GM21515 (cell line): ENCODE measurements at regions not wholly inside any gene's neighbourhood (a gene's known extent, or its start where the extent isn't known, plus 50 kb on each side); places are given as distances from the start of the nearest gene placed in this dataset.
"Not testable (repeated sequence)": the region's sequence is repeated elsewhere in the genome, so short reads cannot be mapped to it uniquely, and the experiment has no call there.

Experiments used
- ATAC-seq: cut with Tn5 transposase; IDR thresholded peaks from one replicate; pipeline ENCODE4 v1.9.1; 2021; ENCODE audit not compliant: unreplicated experiment

GRCh38 chr12:94862421-94862820 lies 141.1 kb downstream of the NDUFA12 start:
- ATAC-seq = no peak

- no peak for ATAC-seq
Observed at GRCh38 chr12:94856324-94856723, 147.2 kb downstream of the NDUFA12 start.

- ATAC-seq = no peak
Observed at GRCh38 chr12:94855853-94856252, 147.6 kb downstream of the NDUFA12 start.

GRCh38 chr12:94851396-94852028 lies 152.0 kb downstream of the NDUFA12 start:
- ATAC-seq = no peak

GRCh38 chr12:94849411-94849976 lies 154.0 kb downstream of the NDUFA12 start:
- ATAC-seq = no peak

- no peak for ATAC-seq
Observed at GRCh38 chr12:94848966-94849365, 154.5 kb downstream of the NDUFA12 start.

GRCh38 chr12:94845110-94845509 lies 158.4 kb downstream of the NDUFA12 start:
- ATAC-seq = no peak

- no peak for ATAC-seq
Observed at GRCh38 chr12:94844452-94844851, 159.0 kb downstream of the NDUFA12 start.

- ATAC-seq = no peak
Observed at GRCh38 chr12:94841904-94842610, 161.4 kb downstream of the NDUFA12 start.

GRCh38 chr12:94841177-94841576 lies 162.3 kb downstream of the NDUFA12 start:
- ATAC-seq = no peak

- peak; percentile 78 for ATAC-seq
Observed at GRCh38 chr12:94839347-94839746, 164.2 kb downstream of the NDUFA12 start.

GRCh38 chr12:94836952-94837670 lies 166.4 kb downstream of the NDUFA12 start:
- not testable (repeated sequence) for ATAC-seq

GRCh38 chr12:94834036-94834625 lies 169.4 kb downstream of the NDUFA12 start:
- no peak for ATAC-seq

- ATAC-seq = no peak
Observed at GRCh38 chr12:94832780-94833681, 170.5 kb downstream of the NDUFA12 start.

GRCh38 chr12:94832105-94832504 lies 171.4 kb downstream of the NDUFA12 start:
- no peak for ATAC-seq

GRCh38 chr12:94831081-94831751 lies 172.3 kb downstream of the NDUFA12 start:
- ATAC-seq = peak; percentile 92

GRCh38 chr12:94829552-94829951 lies 173.9 kb downstream of the NDUFA12 start:
- ATAC-seq = no peak

GRCh38 chr12:94819011-94819410 lies 168.7 kb upstream of the TMCC3 start:
- ATAC-seq = no peak

- peak; percentile 36 for ATAC-seq
Observed at GRCh38 chr12:94817695-94818075, 167.3 kb upstream of the TMCC3 start.

- not testable (repeated sequence) for ATAC-seq
Observed at GRCh38 chr12:94817201-94817600, 166.8 kb upstream of the TMCC3 start.
